H1 (cell line): ENCODE measurements at regions not wholly inside any gene's neighbourhood (a gene's known extent, or its start where the extent isn't known, plus 50 kb on each side); places are given as distances from the start of the nearest gene placed in this dataset.

Experiments
- CTCF ChIA-PET: fragments of 300-600 bp; sonication (Branson Sonifier 250); formaldehyde crosslinking; loops from one replicate; lab custom pipeline; 2021; ENCODE audit not compliant: partially characterized antibody; lab: Charles Lee
- POLR2A ChIA-PET: fragments of 300-600 bp; sonication (Branson Sonifier 250); formaldehyde crosslinking; loops from one replicate; lab custom pipeline; 2021; ENCODE audit warnings: inconsistent platforms; ENCODE audit not compliant: partially characterized antibody; lab: Charles Lee
- DNase-seq, 2 experiments: peaks; one replicate each; pipeline versions ENCODE4 v3.0.0 to v3.0.0-alpha.2; 2010 to 2022; ENCODE audit warnings: low spot score in 2 of 2, low read depth in 1 of 2, mixed read lengths in 1 of 2
- FAIRE-seq: peaks from 2 replicates; lab custom pipeline; 2011; peaks lifted over from hg19 to GRCh38; lab: Jason Lieb, UNC
- H2AFZ ChIP-seq: 2 replicates; pipeline ENCODE4 v1.8.1; 2012; ENCODE audit warnings: low read length, inconsistent platforms
- H2AK5ac ChIP-seq: 2 replicates; pipeline ENCODE4 v1.6.1; 2013; ENCODE audit warnings: low read depth, low read length
- H2BK120ac ChIP-seq: replicated peaks from 2 replicates; pipeline ENCODE3; 2013; ENCODE audit warnings: low read depth, low read length, inconsistent platforms
- H2BK12ac ChIP-seq: 2 replicates; pipeline ENCODE4 v1.6.1; 2013; ENCODE audit warnings: low read depth, low read length
- H2BK15ac ChIP-seq: 2 replicates; pipeline ENCODE4 v1.6.1; 2013; ENCODE audit warnings: low read length
- H2BK20ac ChIP-seq: 2 replicates; pipeline ENCODE4 v1.6.1; 2013; ENCODE audit warnings: low read length
- H2BK5ac ChIP-seq: 2 replicates; pipeline ENCODE4 v1.6.1; 2013; ENCODE audit warnings: low read depth, low read length
- H3K14ac ChIP-seq: 2 replicates; pipeline ENCODE4 v1.6.1; 2013; ENCODE audit warnings: inconsistent platforms; ENCODE audit not compliant: insufficient read length
- H3K18ac ChIP-seq: 2 replicates; pipeline ENCODE4 v1.6.1; 2013; ENCODE audit warnings: low read length; ENCODE audit errors: extremely low read depth
- H3K23ac ChIP-seq: 2 replicates; pipeline ENCODE4 v1.6.1; 2013; ENCODE audit warnings: inconsistent platforms; ENCODE audit not compliant: insufficient read length
- H3K23me2 ChIP-seq: 2 replicates; pipeline ENCODE4 v1.6.1; 2013; ENCODE audit warnings: low read depth, low read length
- H3K27ac ChIP-seq: 2 replicates; pipeline ENCODE4 v1.6.1; 2011; ENCODE audit warnings: low read depth, low read length, inconsistent platforms
- H3K27me3 ChIP-seq, 4 experiments: replicated peaks in 1 of 4; 1 replicate in 1 of 4; 2 replicates in 3 of 4; pipeline versions ENCODE4 v1.6.1 to v1.8.1; 2011 to 2013; ENCODE audit warnings: low read length in 3 of 4, mild to moderate bottlenecking in 3 of 4, inconsistent platforms in 2 of 4, mixed read lengths in 2 of 4, moderate library complexity in 1 of 4; ENCODE audit not compliant: control insufficient read depth in 3 of 4, insufficient read depth in 3 of 4; ENCODE audit errors: extremely low read depth in 1 of 4
- H3K36me3 ChIP-seq, 4 experiments: 2 replicates each; pipeline versions ENCODE4 v1.6.1 to v1.8.1; 2011 to 2013; ENCODE audit warnings: mild to moderate bottlenecking in 4 of 4, low read length in 3 of 4, moderate library complexity in 2 of 4, control low read depth in 1 of 4, inconsistent platforms in 1 of 4; ENCODE audit not compliant: insufficient read depth in 4 of 4, control insufficient read depth in 2 of 4
- H3K4ac ChIP-seq: replicated peaks from 2 replicates; pipeline ENCODE3; 2013; ENCODE audit warnings: low read length, low read depth, mixed read lengths, inconsistent platforms; ENCODE audit not compliant: insufficient read length
- H3K4me1 ChIP-seq, 4 experiments: replicated peaks in 1 of 4; 1 replicate in 1 of 4; 2 replicates in 3 of 4; pipeline versions ENCODE4 v1.6.1 to v1.8.1; 2011 to 2013; ENCODE audit warnings: low read length in 3 of 4, inconsistent platforms in 2 of 4, mixed read lengths in 1 of 4; ENCODE audit not compliant: insufficient read depth in 4 of 4, control insufficient read depth in 3 of 4
- H3K4me2 ChIP-seq, 2 experiments: 2 replicates each; pipeline versions ENCODE4 v1.6.1 to v1.8.1; 2011 to 2013; ENCODE audit warnings: low read depth in 2 of 2, low read length in 2 of 2, control low read depth in 1 of 2, inconsistent platforms in 1 of 2, mild to moderate bottlenecking in 1 of 2; ENCODE audit not compliant: insufficient read depth in 1 of 2
- H3K4me3 ChIP-seq, 4 experiments: fragments of 200-600, 300-600 bp in 1 of 4; sonication (generic), shearing (Covaris generic), sonication (Bioruptor Twin) in 1 of 4; 2 replicates each; pipeline versions ENCODE4 v1.5.1 to v1.8.1; 2011 to 2016; ENCODE audit warnings: low read length in 4 of 4, low read depth in 3 of 4, control low read depth in 2 of 4, inconsistent platforms in 2 of 4, mild to moderate bottlenecking in 2 of 4, mixed read lengths in 1 of 4, moderate library complexity in 1 of 4; ENCODE audit not compliant: insufficient read depth in 2 of 4; ENCODE audit errors: extremely low read depth in 1 of 4
- H3K56ac ChIP-seq: replicated peaks from 2 replicates; pipeline ENCODE3; 2013; ENCODE audit warnings: low read depth, mild to moderate bottlenecking, mixed read lengths, low read length, inconsistent platforms; ENCODE audit not compliant: insufficient read length
- H3K79me1 ChIP-seq: 2 replicates; pipeline ENCODE4 v1.6.1; 2013; ENCODE audit warnings: low read depth, low read length, control low read depth
- H3K79me2 ChIP-seq, 2 experiments: 2 replicates each; pipeline versions ENCODE4 v1.6.1 to v1.8.1; 2012 to 2013; ENCODE audit warnings: low read length in 2 of 2, mild to moderate bottlenecking in 2 of 2, inconsistent platforms in 1 of 2; ENCODE audit not compliant: insufficient read depth in 2 of 2, control insufficient read depth in 1 of 2
- H3K9ac ChIP-seq, 4 experiments: replicated peaks in 1 of 4; 1 replicate in 1 of 4; 2 replicates in 3 of 4; pipeline versions ENCODE4 v1.6.1 to v1.8.1; 2011 to 2013; ENCODE audit warnings: low read depth in 3 of 4, low read length in 3 of 4, control low read depth in 2 of 4, mild to moderate bottlenecking in 2 of 4, moderate library complexity in 2 of 4, inconsistent platforms in 1 of 4; ENCODE audit errors: extremely low read depth in 1 of 4
- H3K9me3 ChIP-seq, 2 experiments: 2 replicates each; pipeline versions ENCODE4 v1.6.1 to v1.8.1; 2012 to 2013; ENCODE audit warnings: mild to moderate bottlenecking in 2 of 2, moderate library complexity in 2 of 2, control low read depth in 1 of 2, inconsistent platforms in 1 of 2, low read depth in 1 of 2, low read length in 1 of 2, mixed read lengths in 1 of 2; ENCODE audit not compliant: insufficient read depth in 2 of 2
- H4K20me1 ChIP-seq, 2 experiments: replicated peaks in 1 of 2; 2 replicates each; pipeline versions ENCODE3 to v1.8.1; 2011 to 2013; ENCODE audit warnings: inconsistent platforms in 2 of 2, low read length in 2 of 2, mild to moderate bottlenecking in 1 of 2; ENCODE audit not compliant: insufficient read depth in 2 of 2, control insufficient read depth in 1 of 2
- H4K5ac ChIP-seq: 2 replicates; pipeline ENCODE4 v1.6.1; 2013; ENCODE audit warnings: low read length, low read depth, mixed read lengths, inconsistent platforms; ENCODE audit not compliant: insufficient read length
- H4K8ac ChIP-seq: 2 replicates; pipeline ENCODE4 v1.8.0; 2013; ENCODE audit warnings: mild to moderate bottlenecking, moderate library complexity, low read length, inconsistent platforms; ENCODE audit not compliant: insufficient read depth; ENCODE audit errors: extremely low read depth
- H4K91ac ChIP-seq: replicated peaks from 2 replicates; pipeline ENCODE3; 2013; ENCODE audit warnings: low read length, mixed read lengths, inconsistent platforms; ENCODE audit not compliant: insufficient read length
- BCL11A ChIP-seq, 2 experiments: IDR thresholded peaks; one replicate each; pipeline ENCODE4 v1.6.1; 2011; ENCODE audit warnings: low read depth in 2 of 2, low read length in 2 of 2, mild to moderate bottlenecking in 2 of 2
- CTBP2 ChIP-seq: IDR thresholded peaks from 2 replicates; pipeline ENCODE4 v1.7.0; 2011; ENCODE audit warnings: borderline replicate concordance, mild to moderate bottlenecking, moderate library complexity, mixed read lengths, low read length; ENCODE audit not compliant: insufficient read depth, insufficient read length
- SIN3A ChIP-seq, 2 experiments: IDR thresholded peaks in 1 of 2; conservative IDR thresholded peaks in 1 of 2; 2 replicates each; pipeline ENCODE4 v1.6.1; 2011 to 2012; ENCODE audit warnings: low read length in 2 of 2, improper control_type of control experiment in 1 of 2, low read depth in 1 of 2, mild to moderate bottlenecking in 1 of 2
- SRF ChIP-seq: IDR thresholded peaks from 2 replicates; pipeline ENCODE4 v1.6.1; 2011; ENCODE audit warnings: mild to moderate bottlenecking, low read depth, low read length, moderate library complexity
- WGBS, 2 experiments: shearing (Covaris generic) in 1 of 2; methylation state at CpG; one replicate each; pipeline versions ENCODE4 v1.1.6 to v1.1.7; 2013 to 2015; ENCODE audit warnings: low lambda C conversion rate in 2 of 2, mixed read lengths in 2 of 2, inconsistent platforms in 1 of 2, low coverage in 1 of 2, missing lambda C conversion rate in 1 of 2; ENCODE audit not compliant: insufficient replicate concordance in 2 of 2, insufficient coverage in 1 of 2, insufficient read length in 1 of 2; ENCODE audit errors: extremely low coverage in 1 of 2, missing lambda C conversion rate in 1 of 2; 5-methylcytosine and 5-hydroxymethylcytosine counted together
- TF ChIP-seq, protein P1 (sequence below): IDR thresholded peaks from 2 replicates; pipeline ENCODE4 v1.6.1; 2012; ENCODE audit warnings: inconsistent platforms

DNA sequence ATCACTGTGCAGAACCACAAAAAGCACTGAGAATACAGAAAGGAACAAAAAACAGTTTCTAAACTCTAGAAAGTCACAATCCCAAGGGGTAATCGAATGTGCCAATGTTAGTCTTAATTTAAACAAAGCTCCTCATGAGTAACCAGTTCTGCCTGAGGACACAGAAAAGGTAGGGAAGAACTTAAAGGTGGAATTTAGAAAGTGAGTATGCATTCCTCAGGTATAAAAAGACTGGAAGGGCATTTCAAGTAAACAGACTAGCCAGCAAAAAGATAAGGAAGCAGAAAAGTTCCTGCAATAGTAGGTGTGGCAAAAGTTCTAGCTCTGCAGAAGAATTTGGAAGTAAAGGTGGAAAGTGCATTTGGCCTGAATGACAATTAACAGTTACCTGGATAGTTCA, 84.6 kb upstream of the DLX6 start:
- Histone ChIP-seq H3K27me3 (no peaks in the 10 kb centered on the region), H3K27ac (no peak overlapping the region), H3K9ac (no peak overlapping the region), H3K9me3 (no peaks in the 10 kb centered on the region; a peak in 1 of 4 replicates), H3K79me1 (no peaks in the 10 kb centered on the region), H4K91ac (no peak overlapping the region), H2BK12ac (no peak overlapping the region), H2AFZ (no peak overlapping the region)
- FAIRE-seq (no peak), DNase-seq (no peak)
- TF ChIP-seq SIN3A (conservative IDR thresholded peaks at IDR 0.05 in 1 of 2, IDR thresholded peaks at IDR 0.05 in 1 of 2; ENCODE audit: low read depth in 1 of 2, low read length in 2 of 2) (no peak), CTBP2 (no peak), SRF (no peak), BCL11A (IDR thresholded peaks at IDR 0.05; ENCODE audit: low read depth in 2 of 2, low read length in 2 of 2) (no peak)
- TF ChIP-seq, protein P1, sequence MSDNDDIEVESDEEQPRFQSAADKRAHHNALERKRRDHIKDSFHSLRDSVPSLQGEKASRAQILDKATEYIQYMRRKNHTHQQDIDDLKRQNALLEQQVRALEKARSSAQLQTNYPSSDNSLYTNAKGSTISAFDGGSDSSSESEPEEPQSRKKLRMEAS: no peak
- TF ChIP-seq, all 59 proteins: peak for 0
- Histone ChIP-seq H3K4ac (no peak overlapping the region), H2AK5ac (no peak overlapping the region), H2BK20ac (no peak overlapping the region), H3K23me2 (0 out of 2 replicates have a peak, but pooled peaks cover 3% of the 10 kb centered on the region), H2BK120ac (no peak overlapping the region), H3K18ac (no peak overlapping the region), H3K79me2 (no peaks in the 10 kb centered on the region), H3K4me2 (peak overlapping the region; percentile 20 to 44; a peak in 2 of 4 replicates), H3K56ac (no peak overlapping the region), H2BK15ac (no peak overlapping the region), H3K23ac (no peak overlapping the region), H4K5ac (no peak overlapping the region), H3K4me1 (peaks cover 1 to 6% (median 3%) of the 10 kb centered on the region in 4 experiments; a peak in 4 of 7 replicates), H3K14ac (no peak overlapping the region), H4K8ac (no peak overlapping the region), H4K20me1 (no peaks in the 10 kb centered on the region), H2BK5ac (no peak overlapping the region), H3K36me3 (no peaks in the 10 kb centered on the region), H3K4me3 (no peak overlapping the region; a peak in 1 of 8 replicates)
- ChIA-PET CTCF (interaction anchor here (1.5 to 2.1 kb wide), 2 partner anchors 9 to 145 kb away, joined by 4 to 5 read pairs; no protein-coding TSS in a partner anchor), POLR2A (no interaction called here)
- 92% methylated on average over 1 of the region's 1 CpG; no CpG with 5 or more reads in 1 of the 2 experiments for WGBS, 2 experiments
